GM21723 (cell line): ENCODE measurements at regions not wholly inside any gene's neighbourhood (a gene's known extent, or its start where the extent isn't known, plus 50 kb on each side); places are given as distances from the start of the nearest gene placed in this dataset.
"Not testable (repeated sequence)": the region's sequence is repeated elsewhere in the genome, so short reads cannot be mapped to it uniquely, and the experiment has no call there.

Experiments
- ATAC-seq: cut with Tn5 transposase; IDR thresholded peaks from one replicate; pipeline ENCODE4 v1.9.1; 2021; ENCODE audit warnings: mild to moderate bottlenecking, moderate library complexity; ENCODE audit not compliant: unreplicated experiment

GRCh38 chr3:28139288-28139687, 102.1 kb upstream of the CMC1 start:
- no peak for ATAC-seq

GRCh38 chr3:28139967-28140634, 101.3 kb upstream of the CMC1 start:
- ATAC-seq: no peak

- ATAC-seq: no peak
These were observed 100.8 kb upstream of the CMC1 start for GRCh38 chr3:28140664-28141063.

- no peak for ATAC-seq
These were observed 91.5 kb upstream of the CMC1 start for GRCh38 chr3:28149960-28150359.

- ATAC-seq: no peak
These were observed 90.8 kb upstream of the CMC1 start for GRCh38 chr3:28150465-28151206.

GRCh38 chr3:28151207-28151550, 90.2 kb upstream of the CMC1 start:
- no peak for ATAC-seq

- ATAC-seq: peak; percentile 89
These were observed 89.7 kb upstream of the CMC1 start for GRCh38 chr3:28151608-28152228.

- ATAC-seq: no peak
These were observed 85.8 kb upstream of the CMC1 start for GRCh38 chr3:28155631-28156030.

- ATAC-seq: not testable (repeated sequence)
These were observed 84.8 kb upstream of the CMC1 start for GRCh38 chr3:28156599-28156998.

GRCh38 chr3:28171962-28172361, 69.5 kb upstream of the CMC1 start:
- peak; percentile 84 for ATAC-seq

- no peak for ATAC-seq
These were observed 68.7 kb upstream of the CMC1 start for GRCh38 chr3:28172748-28173147.

GRCh38 chr3:28173836-28174235, 67.6 kb upstream of the CMC1 start:
- no peak for ATAC-seq

GRCh38 chr3:28186748-28187147, 54.7 kb upstream of the CMC1 start:
- ATAC-seq: no peak

GRCh38 chr3:28188686-28189085, 52.7 kb upstream of the CMC1 start:
- no peak for ATAC-seq

- ATAC-seq: no peak
These were observed 50.1 kb upstream of the CMC1 start for GRCh38 chr3:28191363-28191762.
